Superior temporal gyrus (tissue), 1 donor: ENCODE measurements at regions not wholly inside any gene's neighbourhood (a gene's known extent, or its start where the extent isn't known, plus 50 kb on each side); places are given as distances from the start of the nearest gene placed in this dataset.
A peak's percentile ranks its signal among the peaks of the same experiment; 100 is the strongest.

Experiments used
- DNase-seq: peaks from one replicate; pipeline ENCODE4 v3.0.0-alpha.2; 2016; ENCODE audit errors: extremely low spot score

DNA sequence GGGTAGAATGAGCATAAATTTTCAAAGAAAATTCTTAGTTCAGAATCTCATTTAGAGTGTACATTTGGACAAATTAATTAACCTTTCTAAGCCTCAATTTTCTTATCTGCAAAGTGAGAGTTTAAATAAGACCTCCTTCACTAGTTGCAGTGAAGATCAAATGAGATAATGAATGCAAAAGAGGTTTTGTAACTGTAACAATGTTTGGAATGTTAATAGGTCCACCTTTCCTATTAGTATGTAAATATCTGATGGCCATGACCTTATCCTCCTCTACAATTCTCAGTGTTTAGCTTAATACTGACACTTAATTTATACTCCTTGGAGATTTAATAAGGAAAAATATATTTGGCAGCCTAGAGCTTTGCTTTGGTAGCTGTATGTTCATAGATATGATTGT, 138.8 kb downstream of the GABRG1 start:
- DNase-seq = no peak

DNA sequence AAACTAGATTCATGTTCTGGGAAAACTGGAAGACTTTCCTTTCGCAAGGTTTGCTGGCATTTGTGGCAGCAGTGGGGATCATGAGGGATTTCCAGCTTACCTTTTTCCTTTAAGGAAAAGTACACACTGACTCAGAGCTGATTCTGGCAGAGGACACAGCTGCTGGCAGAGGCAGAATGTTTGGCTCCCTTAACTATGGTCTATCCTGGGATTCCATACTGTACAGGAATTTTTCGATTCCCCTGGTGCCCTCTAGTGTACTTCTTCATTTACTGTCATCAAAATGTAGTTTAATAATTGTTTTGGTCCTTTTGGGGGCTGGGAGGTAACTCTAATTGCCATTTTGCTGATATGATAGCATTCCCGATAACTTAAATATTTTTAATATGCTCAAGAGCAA, 152.7 kb downstream of the GABRG1 start:
- DNase-seq = no peak

DNA sequence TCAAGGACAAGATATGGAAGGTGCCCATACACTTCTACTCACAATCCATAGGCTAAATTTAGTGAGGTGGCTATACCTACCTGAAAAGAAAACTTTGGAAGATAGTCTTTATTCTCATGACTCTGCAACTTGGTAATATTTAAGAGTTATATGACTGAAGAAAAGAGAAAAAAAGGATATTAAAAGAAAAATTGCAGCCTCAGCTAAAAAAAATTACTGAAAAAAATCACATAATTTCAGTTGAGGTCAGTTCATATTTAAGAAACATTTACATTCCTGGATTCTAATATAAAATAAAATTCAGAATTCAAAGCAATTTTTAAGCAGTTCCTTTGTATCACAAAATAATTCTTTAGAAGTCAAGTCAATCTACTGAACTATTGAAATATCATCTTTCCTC, 166.5 kb downstream of the GABRG1 start:
- DNase-seq = no peak

DNA sequence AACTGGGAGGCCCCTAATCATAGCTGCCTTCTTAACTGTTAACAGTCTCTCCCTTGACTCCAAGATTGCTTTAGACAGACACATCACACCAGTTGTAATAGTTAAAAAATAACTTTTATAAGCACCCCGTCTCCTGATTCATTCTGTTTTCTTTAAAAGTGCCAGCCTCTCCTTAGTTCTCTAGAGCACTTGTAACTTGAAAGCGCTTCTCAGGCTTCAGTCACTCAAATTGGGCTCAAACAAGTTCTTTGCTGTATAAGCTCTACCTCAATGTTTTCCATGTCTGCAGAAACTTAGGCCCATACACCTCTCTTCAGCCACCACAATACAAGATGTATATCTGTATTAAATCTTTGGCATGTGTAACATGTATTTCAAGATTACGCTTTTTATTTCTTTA, 169.6 kb downstream of the GABRG1 start:
- DNase-seq = no peak

DNA sequence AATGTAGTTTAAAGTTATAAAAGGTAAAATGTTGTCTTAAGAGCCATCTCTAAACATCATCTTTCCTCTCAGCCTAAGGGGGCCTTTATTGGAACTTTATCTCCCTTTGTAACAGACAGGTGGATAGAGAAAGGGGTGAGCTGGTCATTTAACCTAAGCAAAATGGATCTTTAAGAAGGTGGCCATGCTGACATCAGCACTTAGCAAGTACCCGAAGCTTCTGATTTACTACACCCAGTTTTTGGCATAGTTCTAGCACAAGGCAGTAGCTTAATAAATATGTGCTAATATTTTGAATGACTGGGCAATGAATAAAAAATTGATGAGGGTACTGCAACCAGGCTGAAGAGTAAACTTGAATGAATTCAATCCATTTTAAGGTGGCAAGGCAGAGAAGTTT, 172.7 kb downstream of the GABRG1 start:
- DNase-seq = no peak

DNA sequence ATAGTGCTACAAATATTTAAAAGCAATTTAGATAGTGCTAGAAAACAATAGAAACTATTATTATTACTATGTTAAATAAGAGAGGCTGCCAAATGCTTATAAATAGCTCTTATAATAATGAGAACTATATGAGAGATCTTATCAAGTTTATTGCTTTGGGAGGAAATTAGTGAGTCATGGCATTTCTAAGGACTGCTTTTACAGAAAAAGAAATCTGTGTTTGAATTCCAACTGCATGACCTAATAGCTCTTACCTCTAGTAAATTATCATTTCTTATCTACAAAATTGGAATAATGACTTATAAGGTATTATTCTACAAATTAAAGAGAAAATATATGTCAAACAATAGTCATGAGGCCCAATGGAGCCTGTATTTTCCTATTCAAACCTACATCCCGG, 177.2 kb downstream of the GABRG1 start:
- no peak for DNase-seq

DNA sequence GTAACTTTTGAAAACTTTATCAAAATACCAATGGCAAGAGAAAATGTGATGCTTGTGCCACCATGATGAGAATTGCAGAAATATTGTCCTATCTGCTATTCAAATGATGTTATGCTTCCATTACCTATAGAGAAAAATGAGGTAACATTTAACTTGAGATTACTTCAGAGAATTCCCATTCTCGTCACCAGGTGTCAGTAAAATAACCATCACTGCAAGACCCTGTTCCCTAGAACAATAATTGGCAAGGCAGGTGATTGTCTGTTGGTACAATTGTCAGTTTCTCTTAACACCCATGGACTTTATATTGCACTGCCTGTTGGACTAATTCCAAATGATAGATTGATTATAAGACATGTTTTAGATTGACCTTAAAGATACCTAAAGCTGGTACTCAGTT, 179.9 kb downstream of the GABRG1 start:
- no peak for DNase-seq

DNA sequence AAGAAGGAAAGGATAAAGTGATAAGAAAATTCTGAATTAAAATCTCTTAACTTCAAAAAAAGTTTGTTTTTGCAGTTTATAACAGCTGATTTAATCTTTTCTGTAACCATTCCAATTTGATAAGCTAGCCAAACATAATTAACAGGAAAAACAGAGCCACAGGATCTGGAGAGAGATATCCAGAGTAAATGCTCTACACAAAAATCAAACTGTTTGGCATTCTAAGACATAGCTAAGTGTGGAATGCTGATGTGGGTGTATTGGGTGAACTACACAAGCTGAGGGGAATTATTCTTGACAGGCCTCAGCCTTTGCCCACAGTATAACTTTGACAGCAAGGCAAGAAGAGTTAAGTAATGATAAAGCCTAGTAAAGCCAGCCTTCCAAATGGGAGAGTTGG, 184.8 kb downstream of the GABRG1 start:
- DNase-seq = no peak

DNA sequence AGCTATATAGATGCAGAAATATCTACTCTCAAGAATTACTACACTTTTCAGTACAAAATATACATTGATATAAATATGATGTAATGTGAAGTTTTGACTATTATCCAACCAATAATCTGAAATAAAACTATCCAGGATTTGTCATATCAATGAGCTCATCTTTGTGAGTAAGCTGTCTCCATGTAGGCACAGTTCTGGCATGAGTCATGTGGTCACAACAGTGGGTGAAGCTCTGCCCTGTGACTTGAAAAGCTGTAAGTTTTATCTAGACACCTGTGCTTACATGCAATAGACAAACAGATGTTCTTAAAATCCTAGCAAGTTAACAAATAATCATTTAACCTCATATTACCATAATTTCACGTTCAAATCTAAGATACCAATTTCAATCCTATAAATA, 192.7 kb downstream of the GABRG1 start:
- DNase-seq = no peak

DNA sequence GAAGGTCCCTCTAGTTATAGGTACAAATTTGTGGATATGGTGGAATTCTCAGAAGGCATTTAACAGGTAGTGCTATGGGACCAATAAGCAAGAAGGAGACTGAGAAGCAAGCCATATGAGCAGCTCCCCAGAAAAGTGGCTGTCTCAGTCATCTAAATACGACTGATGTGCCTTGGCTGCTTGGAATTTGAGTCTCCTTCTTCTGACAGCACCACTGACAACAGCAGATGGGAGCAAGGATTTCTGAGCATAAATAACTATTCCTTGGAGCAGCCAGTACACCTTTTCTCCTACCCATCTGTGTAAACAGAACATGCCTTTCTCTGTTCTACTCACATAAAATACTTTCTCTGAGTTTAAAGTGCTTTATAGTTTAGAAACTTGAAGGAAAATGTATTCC, 196.2 kb downstream of the GABRG1 start:
- no peak for DNase-seq

DNA sequence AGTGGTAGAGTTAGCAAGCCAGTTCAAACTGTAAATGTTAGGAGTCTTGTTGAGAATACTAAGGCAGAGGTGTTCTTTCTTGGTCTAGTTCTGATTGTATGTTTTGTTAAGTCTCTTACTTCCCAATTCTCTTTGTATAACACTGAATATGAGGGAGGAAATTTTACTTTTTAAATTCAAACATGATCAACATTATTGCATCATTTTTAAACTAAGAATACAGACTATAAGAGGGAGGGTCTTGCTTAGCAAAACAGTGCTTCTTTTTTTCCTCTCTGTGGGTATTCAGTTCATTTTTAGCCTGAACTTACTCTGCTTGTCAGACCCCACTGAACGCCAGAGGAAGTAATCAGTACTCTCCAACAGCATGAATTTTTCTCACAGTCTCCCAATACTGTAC, 198.0 kb downstream of the GABRG1 start:
- no peak for DNase-seq

DNA sequence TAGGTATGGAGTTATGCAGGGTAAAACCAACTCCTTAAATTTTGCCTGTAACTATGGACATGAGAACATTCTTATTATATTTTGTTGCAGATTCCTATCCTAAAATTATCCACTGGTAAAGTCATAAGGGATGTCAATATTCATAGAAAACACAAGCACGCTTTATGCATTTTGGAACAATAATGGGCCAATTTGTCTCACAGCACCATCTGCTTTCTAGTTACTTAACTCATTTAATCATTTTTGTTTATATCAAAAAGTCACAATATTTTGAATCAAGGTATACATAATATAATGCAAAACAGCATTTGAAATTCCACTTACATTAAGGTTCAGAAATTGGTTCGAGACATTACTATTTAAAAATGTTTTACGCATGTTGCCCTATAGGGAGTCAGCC, 203.0 kb downstream of the GABRG1 start:
- DNase-seq = no peak

DNA sequence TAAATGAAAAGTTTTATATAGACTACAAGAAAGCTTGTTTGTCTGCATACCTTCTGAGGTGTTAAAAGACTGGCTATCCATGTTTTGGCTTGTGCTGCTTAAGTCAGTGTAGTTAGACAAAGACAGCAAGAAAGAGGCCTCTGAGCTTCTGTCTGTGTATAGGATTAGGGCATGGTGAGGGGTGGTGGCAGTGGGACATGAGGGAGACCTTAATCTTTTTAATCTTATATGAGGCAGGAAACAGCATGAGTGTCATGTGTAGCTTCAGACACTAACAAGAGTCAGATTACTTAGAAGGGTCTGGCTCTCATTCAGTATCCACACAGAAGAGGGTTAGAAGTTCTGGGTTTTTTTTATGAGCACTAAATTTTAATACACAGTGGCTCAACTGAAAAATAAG, 213.3 kb downstream of the GABRG1 start:
- no peak for DNase-seq

DNA sequence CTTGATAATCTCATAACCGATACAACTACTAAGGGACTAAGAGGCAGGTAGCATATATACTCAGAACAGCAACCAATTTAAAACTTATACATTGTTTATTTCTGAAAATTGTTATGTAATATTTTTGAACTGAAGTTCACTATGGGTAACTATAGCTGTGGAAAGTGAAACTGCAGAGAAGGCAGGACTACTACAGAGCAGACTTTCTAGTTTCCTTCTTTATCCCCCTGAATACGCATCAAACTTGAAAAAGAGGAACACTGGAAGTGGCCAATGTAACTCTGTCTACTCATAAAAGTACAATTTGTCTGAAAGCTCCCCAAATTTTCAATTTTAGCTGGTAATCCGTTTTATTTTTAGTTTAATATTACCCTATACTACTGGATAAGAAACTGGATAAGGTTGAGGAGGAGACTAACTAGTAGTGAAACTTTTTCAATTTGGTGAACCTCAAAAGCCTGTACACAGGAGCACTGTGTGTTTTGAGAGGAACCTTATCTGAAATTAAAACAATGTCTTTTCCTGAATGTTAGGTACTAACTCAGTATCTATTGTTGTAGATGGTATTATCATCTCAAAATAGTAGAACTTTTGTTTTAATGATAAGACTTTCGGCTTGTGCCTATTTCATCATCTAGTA, 225.8 kb downstream of the GABRG1 start:
- DNase-seq = no peak

DNA sequence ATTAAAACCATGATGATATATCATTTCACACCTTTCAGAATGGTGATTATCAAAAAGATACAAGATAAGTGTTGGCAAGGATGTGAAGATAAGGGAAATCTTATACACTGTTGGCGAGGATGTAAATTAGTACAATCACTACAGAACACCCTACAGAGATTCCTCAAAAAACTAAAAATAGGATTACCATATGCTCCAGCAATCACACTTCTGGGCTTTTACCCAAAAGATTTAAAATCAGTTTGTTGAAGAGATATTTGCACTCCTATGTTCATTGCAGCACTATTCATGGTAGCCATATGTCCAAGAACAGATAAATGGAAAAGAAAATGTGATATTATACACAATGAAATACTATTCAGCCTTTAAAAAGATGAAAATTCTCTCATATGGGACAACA, 240.4 kb downstream of the GABRG1 start:
- DNase-seq = peak; percentile 42

DNA sequence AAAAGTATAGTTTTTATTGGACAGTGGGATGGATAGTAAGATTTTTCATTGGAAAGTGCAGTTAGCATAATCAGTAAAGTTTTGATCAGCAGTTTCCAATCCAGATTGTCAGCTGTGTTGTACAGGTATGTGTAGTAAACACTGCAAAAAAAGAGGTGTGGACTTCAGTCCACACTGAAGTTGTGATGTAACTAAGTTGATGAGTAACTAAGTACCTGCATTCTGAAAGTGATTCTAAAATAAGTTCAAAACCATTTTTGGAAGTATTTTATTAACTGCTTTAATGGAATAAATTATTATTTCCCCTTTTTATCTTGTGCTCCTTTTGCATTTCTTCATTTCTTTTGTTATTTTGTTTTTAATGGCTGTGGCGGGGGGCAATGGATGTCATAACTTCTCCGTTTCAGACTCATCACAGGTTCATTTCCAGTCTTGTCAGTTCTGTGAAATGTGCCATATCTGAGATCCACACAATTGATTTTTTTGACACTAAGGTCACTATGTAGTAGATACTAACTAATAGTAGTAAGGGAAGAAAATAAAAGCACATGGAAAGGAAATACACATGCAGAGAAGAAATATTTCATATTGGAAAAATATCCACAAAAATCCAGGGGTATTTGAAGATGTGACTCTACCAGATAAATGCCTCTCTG, 247.5 kb downstream of the GABRG1 start:
- no peak for DNase-seq

DNA sequence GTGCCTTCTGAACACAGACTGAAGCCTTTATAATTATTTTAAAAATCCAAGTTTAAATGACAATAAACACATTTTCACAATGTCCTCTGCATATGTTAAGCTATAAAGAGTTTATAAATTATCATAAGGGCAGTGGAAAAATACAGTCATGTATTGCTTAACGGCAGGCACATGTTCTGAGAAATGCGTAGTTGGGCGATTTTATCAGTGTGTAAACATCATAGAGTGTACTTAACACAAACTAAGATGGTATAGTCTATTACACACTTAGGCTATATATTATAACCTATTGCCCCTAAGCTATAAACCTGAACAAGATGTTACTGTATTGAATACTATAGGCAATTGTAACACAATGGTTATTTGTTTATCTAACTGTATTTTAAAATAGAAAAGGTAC, 254.7 kb downstream of the GABRG1 start:
- DNase-seq = no peak

DNA sequence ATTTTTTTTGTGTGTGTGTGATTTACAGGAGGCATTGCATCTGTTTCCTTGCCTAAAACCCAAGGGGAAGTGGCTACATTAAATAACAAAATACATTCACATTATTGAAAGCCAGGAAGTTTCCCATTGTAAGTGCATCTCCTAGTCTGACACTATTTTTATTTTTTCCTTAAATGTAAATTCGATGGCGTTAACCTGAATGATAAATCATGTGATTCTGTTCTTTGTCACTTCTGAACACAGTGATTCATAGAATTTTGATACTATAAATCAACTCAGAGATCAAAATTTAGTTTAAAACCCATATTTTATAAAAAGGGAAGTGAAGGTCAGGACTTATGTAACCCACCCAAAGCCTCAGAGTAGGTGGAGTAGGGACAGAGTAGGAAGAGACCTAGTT, 258.1 kb downstream of the GABRG1 start:
- DNase-seq = no peak

DNA sequence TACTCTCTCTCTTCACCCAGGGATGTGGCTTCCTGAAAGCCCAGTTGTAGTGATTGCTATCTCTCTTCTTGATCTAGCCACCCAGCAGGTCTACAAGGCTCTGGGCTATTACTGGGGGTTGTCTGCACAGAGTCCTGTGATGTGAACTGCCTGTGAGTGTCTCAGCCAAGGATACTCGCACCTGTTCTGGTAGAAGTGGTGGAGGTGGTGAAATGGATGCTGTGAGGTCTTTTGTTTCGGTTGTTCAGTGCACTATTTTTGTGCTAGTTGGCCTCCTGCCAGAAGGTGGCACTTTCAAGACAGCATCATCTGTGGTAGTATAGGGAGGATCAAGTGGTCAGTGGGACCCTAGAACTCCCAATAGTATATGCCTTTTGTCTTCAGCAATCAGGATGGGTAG, 268.0 kb downstream of the GABRG1 start:
- DNase-seq = no peak

DNA sequence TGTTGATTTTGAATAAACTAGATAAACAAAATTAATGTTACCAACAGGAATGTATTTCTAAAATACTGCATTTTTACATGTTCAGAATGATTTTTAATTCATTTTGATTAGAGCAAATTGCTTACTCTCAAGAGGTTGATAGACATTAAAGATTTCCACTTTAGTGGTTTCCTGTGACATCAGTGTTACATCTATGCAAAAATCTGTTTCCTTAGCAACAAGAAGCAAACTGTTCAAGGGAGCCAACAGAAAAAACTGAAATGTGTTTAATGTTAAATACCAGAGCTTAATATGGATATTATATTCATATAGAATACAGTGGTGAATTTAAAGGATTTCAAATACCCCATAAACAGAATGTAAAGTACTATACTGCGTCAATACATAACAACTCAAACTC, 277.8 kb downstream of the GABRG1 start:
- no peak for DNase-seq

DNA sequence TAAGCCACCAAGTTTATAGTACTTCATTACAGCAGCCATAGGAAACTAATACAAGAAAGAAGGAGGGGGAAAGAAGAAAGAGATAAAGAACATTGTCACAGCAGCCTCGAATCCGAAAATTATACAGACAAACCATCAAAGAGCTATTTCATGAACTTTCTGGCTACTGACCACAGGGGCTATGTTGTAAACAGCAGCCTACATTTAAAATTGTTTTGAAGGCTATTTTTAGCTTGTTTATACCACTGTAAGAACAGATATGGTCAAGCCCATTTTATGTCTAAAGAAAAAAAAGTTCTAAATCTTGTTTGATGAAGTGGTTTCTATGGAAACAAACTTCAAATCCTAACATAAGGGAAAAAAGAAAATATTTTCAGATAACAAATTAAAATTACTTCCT, 282.1 kb downstream of the GABRG1 start:
- no peak for DNase-seq

DNA sequence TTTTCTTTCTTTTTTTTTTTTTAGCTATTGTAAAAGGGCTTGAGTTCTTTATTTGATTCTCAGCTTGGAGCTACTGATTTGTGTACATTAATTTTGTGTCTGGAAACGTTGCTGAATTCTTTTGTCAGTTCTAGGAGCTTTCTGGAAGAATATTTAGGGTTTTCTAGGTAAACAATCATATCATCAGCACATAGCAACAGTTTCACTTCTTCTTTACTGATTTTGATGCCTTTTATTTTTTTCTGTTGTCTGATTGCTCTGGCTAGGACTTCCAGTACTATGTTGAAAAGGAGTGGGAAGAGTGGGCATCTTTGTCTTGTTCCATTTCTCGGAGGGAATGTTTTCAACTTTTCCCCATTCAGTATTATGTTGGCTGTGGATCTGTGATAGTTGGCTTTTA, 292.2 kb downstream of the GABRG1 start:
- no peak for DNase-seq

DNA sequence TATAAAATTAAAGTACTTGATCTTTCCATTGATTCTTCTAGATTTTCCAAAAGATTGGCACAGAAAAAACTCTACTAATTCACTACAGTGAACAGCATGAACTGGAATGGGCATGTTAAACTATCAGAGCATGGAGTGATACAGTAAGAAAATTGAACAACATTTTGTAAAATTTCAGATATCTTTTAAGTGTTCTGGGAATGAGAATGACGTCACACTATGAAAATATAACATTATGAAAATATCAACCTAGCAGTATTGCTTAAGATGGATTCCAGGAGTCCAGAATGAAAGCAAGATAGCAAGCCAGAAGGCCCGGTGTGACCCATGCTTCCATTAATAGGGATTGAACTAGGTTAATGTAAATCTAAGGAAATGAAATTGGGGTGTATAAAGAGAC, 319.9 kb downstream of the GABRG1 start:
- no peak for DNase-seq

DNA sequence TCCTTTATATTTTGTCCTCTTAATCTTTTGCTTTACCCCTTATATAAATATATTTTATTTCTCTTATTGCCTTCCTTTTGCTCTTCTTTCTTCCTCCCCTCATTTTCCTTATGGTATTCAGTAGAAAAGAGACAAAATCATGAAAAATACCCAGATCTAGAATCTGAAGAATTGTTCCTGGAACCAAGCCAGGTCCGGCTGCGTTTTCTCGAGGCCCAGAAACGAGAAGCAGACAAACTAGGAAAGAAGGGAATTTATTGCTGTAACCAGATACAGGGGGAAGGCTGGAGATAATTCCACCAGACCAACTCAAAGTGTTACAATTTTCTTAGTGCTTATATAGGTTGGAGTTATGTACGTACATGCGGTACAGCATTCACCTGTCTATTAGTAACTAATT, 328.7 kb downstream of the GABRG1 start:
- DNase-seq = no peak
